Uterus (tissue), 2 donors: ENCODE measurements at regions not wholly inside any gene's neighbourhood (a gene's known extent, or its start where the extent isn't known, plus 50 kb on each side); places are given as distances from the start of the nearest gene placed in this dataset.

Source experiments
- CTCF ChIP-seq, 4 experiments: fragments of 200-600 bp in 2 of 4; fragments of 450-650 bp in 2 of 4; sonication (generic) in 2 of 4; IDR thresholded peaks; one replicate each; pipeline ENCODE4 v1.5.1; 2016 to 2019; ENCODE audit warnings: antibody characterized with exemption in 4 of 4, mild to moderate bottlenecking in 2 of 4, moderate library complexity in 1 of 4
- POLR2A ChIP-seq, 2 donors: fragments of 450-650 bp; IDR thresholded peaks; one replicate each; pipeline ENCODE4 v1.6.1; 2016; ENCODE audit warnings: antibody characterized with exemption in 2 of 2, mild to moderate bottlenecking in 1 of 2, moderate library complexity in 1 of 2

- TF ChIP-seq CTCF (IDR thresholded peaks at IDR 0.05) (no peak), POLR2A (IDR thresholded peaks at IDR 0.05) (no peak)
Observed at GRCh38 chr6:98578016-98578415, 256.4 kb upstream of the POU3F2 start.
